ENCODE measurements at regions not wholly inside any gene's neighbourhood (a gene's known extent, or its start where the extent isn't known, plus 50 kb on each side); places are given as distances from the start of the nearest gene placed in this dataset.

DNA sequence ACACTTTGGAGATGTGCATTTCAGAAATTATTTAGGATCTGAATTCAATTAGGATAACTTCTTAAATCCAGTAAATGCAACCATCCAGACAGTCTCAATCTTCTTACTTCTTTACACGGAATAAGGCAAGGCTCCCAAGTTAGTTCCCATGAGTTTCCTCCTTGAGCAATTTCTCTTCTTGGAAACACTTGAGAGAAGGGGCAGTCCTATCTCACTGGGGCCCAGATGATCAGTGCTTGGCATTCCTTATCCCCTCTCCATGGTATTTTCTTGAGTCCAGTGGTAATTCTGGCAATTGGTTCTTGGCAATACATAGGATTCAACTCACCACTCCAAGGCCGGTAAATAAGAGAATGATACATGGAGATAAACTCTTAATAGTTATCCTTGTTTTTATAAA, 87.1 kb upstream of the PTHLH start:
- TF ChIP-seq, protein P1, sequence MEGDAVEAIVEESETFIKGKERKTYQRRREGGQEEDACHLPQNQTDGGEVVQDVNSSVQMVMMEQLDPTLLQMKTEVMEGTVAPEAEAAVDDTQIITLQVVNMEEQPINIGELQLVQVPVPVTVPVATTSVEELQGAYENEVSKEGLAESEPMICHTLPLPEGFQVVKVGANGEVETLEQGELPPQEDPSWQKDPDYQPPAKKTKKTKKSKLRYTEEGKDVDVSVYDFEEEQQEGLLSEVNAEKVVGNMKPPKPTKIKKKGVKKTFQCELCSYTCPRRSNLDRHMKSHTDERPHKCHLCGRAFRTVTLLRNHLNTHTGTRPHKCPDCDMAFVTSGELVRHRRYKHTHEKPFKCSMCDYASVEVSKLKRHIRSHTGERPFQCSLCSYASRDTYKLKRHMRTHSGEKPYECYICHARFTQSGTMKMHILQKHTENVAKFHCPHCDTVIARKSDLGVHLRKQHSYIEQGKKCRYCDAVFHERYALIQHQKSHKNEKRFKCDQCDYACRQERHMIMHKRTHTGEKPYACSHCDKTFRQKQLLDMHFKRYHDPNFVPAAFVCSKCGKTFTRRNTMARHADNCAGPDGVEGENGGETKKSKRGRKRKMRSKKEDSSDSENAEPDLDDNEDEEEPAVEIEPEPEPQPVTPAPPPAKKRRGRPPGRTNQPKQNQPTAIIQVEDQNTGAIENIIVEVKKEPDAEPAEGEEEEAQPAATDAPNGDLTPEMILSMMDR (conservative IDR thresholded peaks at IDR 0.05; ENCODE audit: low read depth, low read length), result no peak
- H3K4me3 ChIP-seq (ENCODE audit: low read depth, low read length), result no peak overlapping the region
- no peak for DNase-seq (ENCODE audit: low read depth)

DNA sequence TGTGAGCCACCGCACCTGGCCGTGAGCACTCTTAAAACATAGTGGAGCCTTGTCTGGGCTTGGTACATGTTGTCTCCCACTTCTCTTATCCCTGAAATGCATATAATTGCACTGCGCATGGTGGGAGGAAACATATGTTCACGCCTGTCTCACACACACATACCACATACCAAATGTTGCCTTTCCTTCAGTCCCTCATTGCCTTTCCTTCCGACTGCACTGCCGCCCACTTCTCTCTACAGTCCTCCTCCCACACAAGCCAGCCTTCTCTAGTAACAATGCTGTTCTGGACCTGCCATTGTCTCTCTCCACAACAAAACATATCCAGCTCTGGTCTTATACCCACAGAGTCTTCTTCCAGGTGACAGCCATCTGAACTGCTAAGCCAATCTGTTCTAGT, 88.3 kb upstream of the PTHLH start:
- no peak for DNase-seq (ENCODE audit: low read depth)
- no peak overlapping the region for H3K4me3 ChIP-seq (ENCODE audit: low read depth, low read length)
- TF ChIP-seq, protein P1 (conservative IDR thresholded peaks at IDR 0.05; ENCODE audit: low read depth, low read length), result no peak

DNA sequence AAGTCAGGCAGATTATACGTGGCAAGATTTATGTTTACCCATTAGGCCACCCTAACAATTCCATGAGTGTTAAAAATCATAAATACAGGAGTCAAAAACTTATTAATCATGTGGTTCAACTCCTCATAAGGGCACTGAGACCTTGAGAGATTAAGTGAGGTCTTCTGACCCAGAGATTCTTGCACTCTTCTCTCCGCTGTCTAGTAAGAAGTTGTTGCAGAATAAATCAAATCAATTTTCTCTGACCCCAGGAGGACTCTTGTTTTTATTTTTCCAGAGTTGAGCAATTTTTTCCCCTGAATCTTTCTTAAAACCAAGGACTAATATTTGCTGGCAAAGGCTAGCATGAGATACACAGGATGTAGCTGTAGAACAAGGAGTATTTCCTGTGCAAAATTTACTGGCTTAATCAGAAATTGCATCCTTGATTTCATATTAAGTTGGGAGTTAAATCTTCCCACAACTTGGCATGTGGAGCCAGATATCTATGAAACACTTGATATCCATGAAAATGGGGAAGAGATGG, 90.9 kb upstream of the PTHLH start:
- no peak overlapping the region for H3K4me3 ChIP-seq (ENCODE audit: low read depth, low read length)
- DNase-seq (ENCODE audit: low read depth), result no peak
- TF ChIP-seq, protein P1 (conservative IDR thresholded peaks at IDR 0.05; ENCODE audit: low read depth, low read length), result no peak

DNA sequence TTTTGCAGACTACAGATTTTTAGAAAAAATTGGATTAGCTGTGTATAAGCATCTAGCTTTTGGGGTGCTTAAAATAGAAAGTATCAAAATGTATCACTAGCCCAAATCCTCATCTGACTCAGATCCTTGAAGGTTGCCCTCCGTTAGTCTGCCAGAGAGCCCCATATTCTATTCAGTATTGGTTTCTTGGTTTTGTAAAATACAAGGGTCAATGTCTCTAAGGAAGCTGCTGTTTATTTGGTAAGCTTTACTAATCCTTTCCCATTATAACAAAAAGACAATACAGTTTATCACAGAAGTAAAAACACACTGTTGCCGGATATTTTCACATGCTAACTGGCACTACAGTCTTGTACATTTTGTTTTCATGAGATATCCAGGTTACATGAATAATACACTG, 92.8 kb upstream of the PTHLH start:
- DNase-seq (ENCODE audit: low read depth), result no peak

DNA sequence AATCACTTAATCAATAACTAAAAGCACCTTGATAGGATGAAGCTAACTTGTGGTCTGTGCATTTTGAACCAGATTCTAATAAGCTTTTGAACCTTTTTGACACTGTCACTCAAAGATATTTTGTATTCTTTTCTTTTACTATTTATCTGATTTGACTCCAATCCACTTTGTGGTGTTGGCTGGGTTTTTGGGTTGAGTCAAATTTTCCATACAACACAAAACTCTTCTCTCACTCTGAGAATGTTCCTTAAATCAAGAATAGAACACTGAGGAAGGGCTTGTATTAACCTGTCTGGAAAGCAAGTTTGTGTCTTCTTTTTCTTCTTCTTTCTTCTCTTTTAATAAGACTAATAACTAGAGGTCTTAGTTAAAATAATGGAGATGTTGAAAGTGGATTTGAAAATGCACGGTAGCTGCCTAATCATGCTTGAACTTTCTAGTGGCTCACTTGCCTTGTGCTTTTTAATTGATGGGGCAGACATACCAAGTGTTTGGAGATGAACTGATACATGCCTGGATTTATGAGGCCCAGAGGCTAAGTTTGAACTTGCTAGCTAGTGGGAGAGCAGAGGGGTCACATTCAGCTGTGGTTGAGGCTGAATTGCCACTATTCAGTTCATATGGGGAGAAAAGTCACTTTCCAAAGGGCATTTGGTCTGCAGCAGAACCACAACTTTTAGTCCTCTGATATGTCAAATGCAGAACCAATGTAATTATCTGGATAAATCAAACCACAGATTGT, 93.5 kb upstream of the PTHLH start:
- TF ChIP-seq, protein P1 (conservative IDR thresholded peaks at IDR 0.05; ENCODE audit: low read depth, low read length), result no peak
- H3K4me3 ChIP-seq (ENCODE audit: low read depth, low read length), result no peak overlapping the region
- no peak for DNase-seq (ENCODE audit: low read depth)

More for the DNA sequence above, 92.8 kb upstream of the PTHLH start:
- no peak overlapping the region for H3K4me3 ChIP-seq (ENCODE audit: low read depth, low read length)
- TF ChIP-seq, protein P1 (conservative IDR thresholded peaks at IDR 0.05; ENCODE audit: low read depth, low read length), result no peak

DNA sequence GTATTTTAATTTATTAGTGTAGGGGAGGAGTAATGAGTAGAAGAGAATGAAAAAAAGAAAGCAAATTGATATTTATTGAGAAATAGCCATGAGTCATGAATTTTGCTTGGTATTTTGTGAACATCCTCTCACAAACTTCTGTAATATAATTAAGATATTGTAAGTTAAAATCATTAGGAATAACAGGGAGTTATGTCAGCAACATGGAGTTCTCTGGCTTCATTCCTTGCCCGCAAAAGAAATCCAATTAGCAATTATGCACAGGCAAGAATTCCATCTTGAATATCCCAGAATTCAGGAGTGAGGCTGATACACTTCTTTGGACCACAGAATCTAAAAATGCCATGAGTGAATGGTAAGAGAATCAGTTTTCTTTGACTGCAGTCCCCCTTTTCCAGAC, 94.3 kb upstream of the PTHLH start:
- no peak overlapping the region for H3K4me3 ChIP-seq (ENCODE audit: low read depth, low read length)
- no peak for DNase-seq (ENCODE audit: low read depth)
- TF ChIP-seq, protein P1 (conservative IDR thresholded peaks at IDR 0.05; ENCODE audit: low read depth, low read length), result no peak

DNA sequence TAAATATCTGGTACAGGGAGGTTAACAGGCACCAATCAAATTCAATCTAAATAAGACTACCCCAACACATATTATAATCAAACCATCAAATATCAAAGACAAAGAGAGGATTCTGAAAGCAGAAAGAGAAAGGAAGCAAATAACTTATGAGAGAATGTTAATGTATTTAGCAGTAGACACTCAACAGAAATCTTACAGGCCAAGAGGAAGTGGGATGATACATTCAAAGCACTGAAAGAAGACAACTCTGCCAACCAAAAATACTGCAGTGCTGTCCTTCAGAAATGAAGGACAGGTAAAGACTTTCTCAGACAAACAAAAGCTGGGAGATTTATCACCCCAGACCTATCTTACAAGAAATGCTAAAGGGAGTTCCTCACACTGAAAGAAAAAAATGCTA, 95.9 kb upstream of the PTHLH start:
- no peak overlapping the region for H3K4me3 ChIP-seq (ENCODE audit: low read depth, low read length)
- no peak for DNase-seq (ENCODE audit: low read depth)
- TF ChIP-seq, protein P1 (conservative IDR thresholded peaks at IDR 0.05; ENCODE audit: low read depth, low read length), result no peak
